Stomach smooth muscle (tissue), 2 donors: ENCODE measurements at regions not wholly inside any gene's neighbourhood (a gene's known extent, or its start where the extent isn't known, plus 50 kb on each side); places are given as distances from the start of the nearest gene placed in this dataset.

Experiments used
- H3K27ac ChIP-seq: one replicate; pipeline ENCODE4 v1.7.0; 2013; ENCODE audit warnings: mild to moderate bottlenecking, low read length, inconsistent platforms
- H3K27me3 ChIP-seq, 2 donors: one replicate each; pipeline ENCODE4 v1.7.0; 2013; ENCODE audit warnings: low read length in 2 of 2; ENCODE audit not compliant: insufficient read depth in 2 of 2, control insufficient read depth in 1 of 2
- H3K36me3 ChIP-seq, 2 donors: one replicate each; pipeline ENCODE4 v1.7.0; 2013; ENCODE audit warnings: low read length in 2 of 2; ENCODE audit not compliant: control insufficient read depth in 2 of 2, insufficient read depth in 2 of 2
- H3K4me1 ChIP-seq: one replicate; pipeline ENCODE4 v1.7.0; 2013; ENCODE audit warnings: low read length; ENCODE audit not compliant: control insufficient read depth, insufficient read depth
- H3K4me3 ChIP-seq, 2 donors: one replicate each; pipeline ENCODE4 v1.7.0; 2013; ENCODE audit warnings: low read length in 2 of 2
- H3K9ac ChIP-seq, 2 donors: one replicate each; pipeline ENCODE4 v1.7.0; 2013; ENCODE audit warnings: low read length in 2 of 2, mild to moderate bottlenecking in 1 of 2
- H3K9me3 ChIP-seq, 2 donors: one replicate each; pipeline ENCODE4 v1.7.0; 2013; ENCODE audit warnings: low read length in 2 of 2; ENCODE audit not compliant: control insufficient read depth in 2 of 2
- donor health status: healthy.
- donor health status: Pancreatic carcinoma.

- Histone ChIP-seq H3K27me3 (no peaks in the 10 kb centered on the region), H3K36me3 (no peaks in the 10 kb centered on the region)
Observed at GRCh38 chr20:11186301-11187008, 512.7 kb upstream of the JAG1 start.

GRCh38 chr20:11188843-11189603 lies 515.2 kb upstream of the JAG1 start:
- Histone ChIP-seq H3K4me1 (no peaks in the 10 kb centered on the region), H3K9me3 (no peaks in the 10 kb centered on the region), H3K36me3 (no peaks in the 10 kb centered on the region), H3K4me3 (no peak overlapping the region), H3K9ac (no peak overlapping the region), H3K27ac (no peak overlapping the region), H3K27me3 (no peaks in the 10 kb centered on the region)

More at GRCh38 chr20:11186301-11187008, 512.7 kb upstream of the JAG1 start:
- H3K4me1 ChIP-seq: no peaks in the 10 kb centered on the region
- no peak overlapping the region for H3K27ac ChIP-seq
- no peak overlapping the region for H3K9ac ChIP-seq
- H3K9me3 ChIP-seq: no peaks in the 10 kb centered on the region
- no peak overlapping the region for H3K4me3 ChIP-seq

GRCh38 chr20:11190741-11191140 lies 516.9 kb upstream of the JAG1 start:
- no peaks in the 10 kb centered on the region for H3K27me3 ChIP-seq
- H3K4me3 ChIP-seq: no peak overlapping the region
- H3K9me3 ChIP-seq: no peaks in the 10 kb centered on the region
- H3K36me3 ChIP-seq: no peaks in the 10 kb centered on the region
- H3K4me1 ChIP-seq: no peaks in the 10 kb centered on the region
- no peak overlapping the region for H3K9ac ChIP-seq
- no peak overlapping the region for H3K27ac ChIP-seq

GRCh38 chr20:11192106-11192505 lies 518.3 kb upstream of the JAG1 start:
- Histone ChIP-seq H3K27ac (no peak overlapping the region), H3K4me3 (no peak overlapping the region), H3K36me3 (no peaks in the 10 kb centered on the region), H3K27me3 (no peaks in the 10 kb centered on the region), H3K4me1 (no peaks in the 10 kb centered on the region), H3K9ac (no peak overlapping the region), H3K9me3 (no peaks in the 10 kb centered on the region)

- Histone ChIP-seq H3K4me3 (no peak overlapping the region), H3K27ac (no peak overlapping the region), H3K27me3 (no peaks in the 10 kb centered on the region), H3K36me3 (no peaks in the 10 kb centered on the region), H3K4me1 (no peaks in the 10 kb centered on the region), H3K9ac (no peak overlapping the region), H3K9me3 (no peaks in the 10 kb centered on the region)
Observed at GRCh38 chr20:11193241-11193640, 519.4 kb upstream of the JAG1 start.

- Histone ChIP-seq H3K36me3 (no peaks in the 10 kb centered on the region), H3K9ac (no peak overlapping the region), H3K27ac (no peak overlapping the region), H3K9me3 (no peaks in the 10 kb centered on the region), H3K4me3 (no peak overlapping the region), H3K27me3 (no peaks in the 10 kb centered on the region), H3K4me1 (no peaks in the 10 kb centered on the region)
Observed at GRCh38 chr20:11195169-11195568, 521.4 kb upstream of the JAG1 start.

- Histone ChIP-seq H3K9ac (no peak overlapping the region), H3K27ac (no peak overlapping the region), H3K9me3 (no peaks in the 10 kb centered on the region), H3K36me3 (no peaks in the 10 kb centered on the region), H3K4me3 (no peak overlapping the region), H3K27me3 (no peaks in the 10 kb centered on the region), H3K4me1 (no peaks in the 10 kb centered on the region)
Observed at GRCh38 chr20:11195899-11196558, 522.2 kb upstream of the JAG1 start.

GRCh38 chr20:11197851-11198250 lies 524.1 kb upstream of the JAG1 start:
- Histone ChIP-seq H3K4me1 (no peaks in the 10 kb centered on the region), H3K4me3 (no peak overlapping the region), H3K36me3 (no peaks in the 10 kb centered on the region), H3K9ac (no peak overlapping the region), H3K27me3 (no peaks in the 10 kb centered on the region), H3K9me3 (no peaks in the 10 kb centered on the region), H3K27ac (no peak overlapping the region)

- no peaks in the 10 kb centered on the region for H3K9me3 ChIP-seq
- no peak overlapping the region for H3K9ac ChIP-seq
- no peak overlapping the region for H3K27ac ChIP-seq
- H3K4me1 ChIP-seq: no peaks in the 10 kb centered on the region
- H3K36me3 ChIP-seq: no peaks in the 10 kb centered on the region
- no peaks in the 10 kb centered on the region for H3K27me3 ChIP-seq
- H3K4me3 ChIP-seq: no peak overlapping the region
Observed at GRCh38 chr20:11200423-11200822, 526.6 kb upstream of the JAG1 start.

- Histone ChIP-seq H3K9ac (no peak overlapping the region), H3K4me3 (no peak overlapping the region), H3K4me1 (no peaks in the 10 kb centered on the region), H3K36me3 (no peaks in the 10 kb centered on the region), H3K9me3 (no peaks in the 10 kb centered on the region), H3K27me3 (no peaks in the 10 kb centered on the region), H3K27ac (no peak overlapping the region)
Observed at GRCh38 chr20:11204926-11205768, 531.3 kb upstream of the JAG1 start.
